ENCODE measurements at regions not wholly inside any gene's neighbourhood (a gene's known extent, or its start where the extent isn't known, plus 50 kb on each side); places are given as distances from the start of the nearest gene placed in this dataset.

- Histone ChIP-seq H3K4me3 (ENCODE audit: low read depth, low read length, poor library complexity, severe bottlenecking) (peak overlapping the region; percentile 95), H3K27me3 (ENCODE audit: insufficient read depth, low read length) (no peaks in the 10 kb centered on the region), H3K9me3 (ENCODE audit: low read length) (no peaks in the 10 kb centered on the region), H3K4me1 (ENCODE audit: insufficient read depth, low read length, severe bottlenecking) (peaks cover 39% of the 10 kb centered on the region), H4K20me1 (ENCODE audit: insufficient read depth, low read length) (no peaks in the 10 kb centered on the region), H3K27ac (ENCODE audit: low read depth, low read length, poor library complexity, severe bottlenecking) (peak overlapping the region; percentile 95), H2AFZ (ENCODE audit: low read length) (no peak overlapping the region), H3K9me2 (ENCODE audit: low read depth, low read length) (no peaks in the 10 kb centered on the region), H3K9ac (ENCODE audit: low read length) (peak overlapping the region; percentile 86), H3K79me2 (ENCODE audit: insufficient read depth, low read length) (peaks cover 80% of the 10 kb centered on the region), H3K4me2 (ENCODE audit: low read length) (peak overlapping the region; percentile 77), H3K36me3 (ENCODE audit: insufficient read depth, low read length) (peaks cover 54% of the 10 kb centered on the region), H3F3A (ENCODE audit: insufficient read depth, low read length) (peaks cover 7% of the 10 kb centered on the region; the same call in 1 of the 2 replicates)
- TF ChIP-seq EZH2 (IDR thresholded peaks at IDR 0.05; ENCODE audit: borderline replicate concordance, low read length) (no peak), CTCF (IDR thresholded peaks at IDR 0.05; ENCODE audit: low read length) (no peak)
These were observed 67.4 kb downstream of the KCNRG start for GRCh38 chr13:50082426-50083281.

GRCh38 chr13:50085063-50085462, 69.8 kb downstream of the KCNRG start:
- Histone ChIP-seq H3K9ac (ENCODE audit: low read length) (peak overlapping the region; percentile 12; the same call in 1 of the 2 replicates), H3K79me2 (ENCODE audit: insufficient read depth, low read length) (peaks cover 80% of the 10 kb centered on the region), H3K27ac (ENCODE audit: low read depth, low read length, poor library complexity, severe bottlenecking) (peak overlapping the region; percentile 95), H4K20me1 (ENCODE audit: insufficient read depth, low read length) (no peaks in the 10 kb centered on the region), H3K4me3 (ENCODE audit: low read depth, low read length, poor library complexity, severe bottlenecking) (peak overlapping the region; percentile 95), H3K27me3 (ENCODE audit: insufficient read depth, low read length) (no peaks in the 10 kb centered on the region), H3K9me2 (ENCODE audit: low read depth, low read length) (no peaks in the 10 kb centered on the region), H3K36me3 (ENCODE audit: insufficient read depth, low read length) (peaks cover 49% of the 10 kb centered on the region), H3F3A (ENCODE audit: insufficient read depth, low read length) (peaks cover 7% of the 10 kb centered on the region; the same call in 1 of the 2 replicates), H3K4me2 (ENCODE audit: low read length) (peak overlapping the region; percentile 77), H3K4me1 (ENCODE audit: insufficient read depth, low read length, severe bottlenecking) (peaks cover 27% of the 10 kb centered on the region), H2AFZ (ENCODE audit: low read length) (no peak overlapping the region), H3K9me3 (ENCODE audit: low read length) (no peaks in the 10 kb centered on the region)
- TF ChIP-seq CTCF (IDR thresholded peaks at IDR 0.05; ENCODE audit: low read length), result peak; percentile 74
- TF ChIP-seq EZH2 (IDR thresholded peaks at IDR 0.05; ENCODE audit: borderline replicate concordance, low read length), result no peak

GRCh38 chr13:50089633-50090032, 74.4 kb downstream of the KCNRG start:
- TF ChIP-seq EZH2 (IDR thresholded peaks at IDR 0.05; ENCODE audit: borderline replicate concordance, low read length), result no peak
- no peak for TF ChIP-seq CTCF (IDR thresholded peaks at IDR 0.05; ENCODE audit: low read length)
- Histone ChIP-seq H3K9me2 (ENCODE audit: low read depth, low read length) (no peaks in the 10 kb centered on the region), H4K20me1 (ENCODE audit: insufficient read depth, low read length) (no peaks in the 10 kb centered on the region), H3K4me1 (ENCODE audit: insufficient read depth, low read length, severe bottlenecking) (peaks cover 18% of the 10 kb centered on the region), H3K27me3 (ENCODE audit: insufficient read depth, low read length) (no peaks in the 10 kb centered on the region), H3F3A (ENCODE audit: insufficient read depth, low read length) (peaks cover 7% of the 10 kb centered on the region; the same call in 1 of the 2 replicates), H2AFZ (ENCODE audit: low read length) (no peak overlapping the region), H3K9me3 (ENCODE audit: low read length) (no peaks in the 10 kb centered on the region), H3K9ac (ENCODE audit: low read length) (no peak overlapping the region), H3K79me2 (ENCODE audit: insufficient read depth, low read length) (peaks cover 89% of the 10 kb centered on the region), H3K27ac (ENCODE audit: low read depth, low read length, poor library complexity, severe bottlenecking) (no peak overlapping the region), H3K4me2 (ENCODE audit: low read length) (no peak overlapping the region), H3K4me3 (ENCODE audit: low read depth, low read length, poor library complexity, severe bottlenecking) (no peak overlapping the region), H3K36me3 (ENCODE audit: insufficient read depth, low read length) (peaks cover 43% of the 10 kb centered on the region)

All from OCI-LY1 (cell line).